AML-193 (cell line): ENCODE measurements at regions not wholly inside any gene's neighbourhood (a gene's known extent, or its start where the extent isn't known, plus 50 kb on each side); places are given as distances from the start of the nearest gene placed in this dataset.

Experiments used
- DNase-seq, 2 experiments: peaks; one replicate each; lab custom pipeline; 2025; lab: John Stamatoyannopoulos, UW

GRCh38 chr6:91637217-91637616, 1050.3 kb upstream of the MAP3K7 start:
- DNase-seq, result no peak

GRCh38 chr6:91634791-91635190, 1047.9 kb upstream of the MAP3K7 start:
- DNase-seq, result no peak

- no peak for DNase-seq
Observed at GRCh38 chr6:91633374-91634111, 1046.7 kb upstream of the MAP3K7 start.

- no peak for DNase-seq
Observed at GRCh38 chr6:91632308-91632707, 1045.4 kb upstream of the MAP3K7 start.

DNA sequence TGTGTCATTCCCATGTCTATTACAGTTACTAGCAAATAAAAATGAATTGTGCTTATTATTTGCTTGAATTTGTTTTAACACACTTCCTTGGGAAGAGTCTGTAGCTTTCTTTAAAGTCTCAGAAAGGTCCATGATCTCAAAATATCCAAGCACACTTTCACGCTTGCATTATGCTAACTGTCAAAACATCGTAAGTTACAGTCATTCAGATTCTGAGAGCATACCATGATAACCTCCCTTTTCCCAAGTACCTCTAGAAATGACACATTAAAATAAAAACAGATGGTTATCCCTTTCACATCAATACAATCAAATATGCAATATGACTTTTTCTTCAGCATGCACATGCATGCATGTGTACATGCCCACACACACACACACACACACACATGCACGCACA, 1044.4 kb upstream of the MAP3K7 start:
- no peak for DNase-seq

DNA sequence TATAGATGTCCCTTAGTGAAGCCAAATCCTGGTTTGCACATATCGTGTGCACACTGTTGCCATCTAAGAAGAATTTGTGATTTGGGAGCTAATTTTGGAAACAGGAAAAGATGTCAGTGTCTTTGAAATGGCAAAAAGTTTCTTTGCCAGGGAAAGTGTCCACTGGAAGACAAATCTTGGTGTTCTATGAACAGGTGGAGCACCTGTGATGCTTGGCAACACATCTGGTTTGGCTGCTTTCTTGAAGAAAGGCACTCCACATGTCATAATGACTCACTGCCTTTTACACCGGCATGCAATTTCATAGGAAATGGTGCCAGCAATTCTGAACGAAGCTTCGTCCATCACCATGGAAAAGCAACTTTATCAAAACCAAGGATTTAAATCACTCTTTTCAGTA, 1040.0 kb upstream of the MAP3K7 start:
- no peak for DNase-seq

GRCh38 chr6:91613481-91613880, 1026.6 kb upstream of the MAP3K7 start:
- DNase-seq, result no peak

DNA sequence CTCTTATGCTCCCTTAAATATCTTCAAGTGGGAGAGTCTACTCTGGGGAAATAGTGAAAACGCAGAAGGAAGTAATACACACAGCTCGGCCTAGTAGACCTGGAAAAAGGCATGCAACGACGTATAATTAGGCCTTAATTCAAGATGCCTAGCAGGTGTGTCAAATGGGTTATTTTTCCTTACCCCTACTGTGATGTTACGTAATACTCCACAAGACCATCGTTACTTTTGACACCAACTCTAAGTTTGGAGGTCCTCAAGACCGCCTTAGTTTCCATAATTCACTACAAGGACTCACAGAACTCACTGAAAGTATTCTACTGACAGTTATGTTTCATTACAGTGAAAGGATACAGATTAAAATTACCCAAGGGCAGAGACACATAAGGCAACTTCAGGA, 1024.3 kb upstream of the MAP3K7 start:
- DNase-seq, result no peak

GRCh38 chr6:91608428-91608827, 1021.6 kb upstream of the MAP3K7 start:
- DNase-seq, result no peak

GRCh38 chr6:91606148-91606901, 1019.5 kb upstream of the MAP3K7 start:
- no peak for DNase-seq

- DNase-seq, result no peak
Observed at GRCh38 chr6:91600561-91600960, 1013.7 kb upstream of the MAP3K7 start.

DNA sequence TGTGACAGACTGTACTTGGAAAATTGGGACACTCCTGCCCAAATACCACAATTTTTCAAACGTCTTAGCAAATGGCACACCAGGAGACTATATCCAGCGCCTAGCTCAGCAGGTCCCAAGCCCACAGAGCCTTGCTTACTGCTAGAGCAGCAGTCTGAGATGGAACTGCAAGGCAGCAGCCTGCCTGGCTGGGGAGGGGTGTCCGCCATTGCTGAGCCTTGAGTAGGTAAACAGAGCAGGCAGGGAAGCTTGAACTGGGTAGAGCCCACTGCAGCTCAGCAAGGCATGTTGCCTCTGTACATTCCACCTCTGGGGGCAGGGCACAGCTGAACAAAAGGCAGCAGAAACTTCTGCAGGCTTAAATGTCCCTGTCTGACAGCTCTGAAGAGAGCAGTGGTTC, 1003.3 kb upstream of the MAP3K7 start:
- DNase-seq, result no peak

- no peak for DNase-seq
Observed at GRCh38 chr6:91580635-91581034, 993.8 kb upstream of the MAP3K7 start.

DNA sequence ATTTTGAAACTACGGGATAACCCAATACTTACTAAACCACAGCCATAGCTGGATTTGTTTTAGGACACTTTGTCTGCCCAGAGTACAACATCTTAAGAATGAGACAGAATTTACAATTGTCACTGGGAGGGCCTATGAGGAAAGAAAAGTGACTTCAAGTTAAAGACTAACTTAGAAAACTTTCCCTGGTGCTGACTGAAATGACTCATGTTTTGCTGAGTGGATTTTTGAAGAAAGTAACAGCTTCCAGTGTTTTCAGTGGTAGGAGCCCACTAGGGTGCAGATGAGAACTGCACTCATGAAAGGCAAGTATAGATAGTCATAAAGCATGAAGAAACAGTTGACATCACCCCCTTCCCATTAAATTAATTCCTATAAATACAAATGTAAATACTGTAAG, 988.2 kb upstream of the MAP3K7 start:
- DNase-seq, result no peak

DNA sequence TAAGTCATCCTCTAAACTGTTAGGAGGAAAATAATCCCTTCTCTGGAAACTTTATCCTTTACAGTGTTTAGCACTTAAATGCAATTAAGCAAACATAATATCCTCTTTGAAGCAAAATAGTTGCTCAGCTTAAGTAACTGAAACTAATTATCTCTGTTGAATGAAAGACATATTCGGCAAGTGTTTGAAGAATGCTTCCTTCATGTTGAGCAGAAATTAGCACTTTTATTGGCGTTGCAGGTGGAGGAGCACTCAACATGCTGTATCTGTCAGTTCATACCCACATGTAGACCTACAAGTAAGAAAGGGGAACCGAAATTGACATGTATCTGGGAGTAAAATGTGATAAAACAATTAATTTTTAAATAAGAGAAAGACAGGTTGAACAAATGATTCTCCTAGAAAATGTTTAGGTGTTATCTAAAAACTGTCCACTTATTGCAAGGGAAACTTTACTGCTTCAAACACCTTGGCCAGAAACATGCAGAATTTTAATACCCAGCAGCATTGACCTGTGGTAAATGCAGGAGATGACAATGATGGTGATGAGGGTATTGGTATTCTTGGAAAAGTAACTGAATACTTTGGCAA, 987.0 kb upstream of the MAP3K7 start:
- DNase-seq, result no peak

- DNase-seq, result no peak
Observed at GRCh38 chr6:91572878-91573277, 986.0 kb upstream of the MAP3K7 start.

DNA sequence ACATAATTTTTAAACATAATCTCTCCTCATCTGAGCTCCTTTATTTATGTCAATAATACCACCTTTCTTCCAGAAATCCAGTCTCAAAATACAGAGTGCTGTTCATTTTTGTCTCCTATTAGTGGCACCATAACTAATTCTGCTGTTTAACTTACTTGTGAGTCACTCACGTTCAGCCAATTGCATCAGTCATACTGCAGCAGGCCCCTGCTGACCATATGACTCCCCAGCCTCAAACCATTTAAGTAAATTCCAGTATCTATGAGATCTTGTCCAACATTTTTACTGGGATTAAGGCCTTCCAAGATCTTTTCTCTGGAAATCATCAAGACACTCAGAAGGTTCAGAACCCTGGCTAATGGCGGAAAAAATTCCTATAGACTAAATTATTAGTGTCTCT, 982.2 kb upstream of the MAP3K7 start:
- DNase-seq, result no peak

DNA sequence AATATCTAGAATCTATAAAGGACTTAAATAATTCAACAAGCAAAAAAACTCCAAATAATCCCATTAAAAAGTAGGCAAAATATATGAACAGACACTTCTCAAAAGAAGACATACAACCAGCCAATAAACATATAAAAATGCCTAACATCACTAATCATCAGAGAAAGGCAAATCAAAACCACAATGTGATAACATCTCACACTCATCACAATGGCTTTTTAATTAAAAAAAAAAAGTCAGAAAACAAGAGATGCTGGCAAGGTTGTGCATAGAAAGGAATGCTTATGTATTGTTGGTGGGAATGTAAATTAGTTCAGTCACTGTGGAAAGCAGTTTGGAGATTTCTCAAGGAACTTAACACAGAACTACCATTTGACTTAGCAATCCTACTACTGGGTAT, 979.6 kb upstream of the MAP3K7 start:
- DNase-seq, result no peak

GRCh38 chr6:91565207-91565606, 978.3 kb upstream of the MAP3K7 start:
- no peak for DNase-seq

DNA sequence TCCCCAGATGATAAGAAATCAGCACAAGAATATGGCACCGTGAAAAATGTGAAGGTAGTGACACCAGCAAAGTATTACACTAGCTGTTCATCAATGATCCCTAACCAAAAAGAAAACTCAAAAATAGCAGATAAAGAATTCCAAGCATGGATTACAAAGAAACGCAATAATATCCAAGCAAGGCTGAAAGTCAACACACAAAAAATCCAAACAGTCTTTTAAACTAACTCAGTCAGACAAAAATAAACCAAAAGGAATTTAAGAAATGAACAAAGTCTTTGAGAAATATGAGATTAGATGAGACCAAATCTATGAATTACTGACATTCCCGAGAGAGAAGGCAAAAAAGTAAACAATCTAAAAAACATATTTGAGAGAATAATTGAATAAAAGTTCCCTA, 976.1 kb upstream of the MAP3K7 start:
- DNase-seq, result no peak

DNA sequence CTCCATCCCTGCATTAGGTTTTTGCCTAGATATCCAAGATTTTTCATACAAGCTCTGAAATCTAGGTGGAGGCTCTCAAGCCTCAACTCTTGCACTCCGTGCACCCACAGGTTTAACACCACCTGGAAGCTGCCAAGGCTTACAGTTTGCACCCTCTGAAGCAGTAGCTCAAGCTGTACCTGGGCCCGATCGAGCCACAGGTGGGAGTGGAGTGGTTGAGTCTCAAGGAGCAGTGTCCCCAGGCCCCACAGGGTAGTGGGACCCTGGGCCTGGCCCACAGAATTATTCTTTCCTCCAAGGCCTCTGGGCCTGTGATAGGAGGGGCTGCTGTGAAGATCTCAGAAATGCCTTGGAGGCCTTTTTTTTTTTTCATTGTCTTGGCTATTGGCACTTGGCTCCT, 973.5 kb upstream of the MAP3K7 start:
- no peak for DNase-seq

- no peak for DNase-seq
Observed at GRCh38 chr6:91540902-91541301, 954.0 kb upstream of the MAP3K7 start.

DNA sequence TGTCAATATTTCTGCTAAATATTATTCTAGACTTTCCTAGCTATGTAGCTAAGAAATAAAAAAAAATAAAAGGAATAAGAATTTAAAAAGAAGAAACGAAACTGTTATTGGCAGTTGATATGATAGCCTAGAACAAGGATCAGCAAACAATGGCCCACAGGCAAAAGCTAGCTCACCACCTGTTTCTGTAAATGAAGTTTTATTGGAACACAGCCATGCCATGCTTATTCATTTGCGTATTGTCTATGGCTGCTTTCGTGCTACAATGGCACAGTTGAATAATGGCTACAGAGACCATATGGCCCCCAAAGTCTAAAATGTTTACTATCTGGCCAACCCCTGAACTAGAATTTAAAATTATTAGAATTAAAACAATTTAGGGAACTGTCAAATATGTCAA, 952.6 kb upstream of the MAP3K7 start:
- DNase-seq, result no peak
